HepG2 (cell line): ENCODE measurements at regions not wholly inside any gene's neighbourhood (a gene's known extent, or its start where the extent isn't known, plus 50 kb on each side); places are given as distances from the start of the nearest gene placed in this dataset.

Experiments used
- ATAC-seq: fragments of 200-7000 bp; cut with Tn5 transposase; 3 replicates; pipeline ENCODE4 v1.9.1; 2020; ENCODE audit warnings: mild to moderate bottlenecking, moderate library complexity
- BruUV-seq: library from RNA; stranded (reverse); fragments of 400-500 nt; replicated peaks from 2 replicates; lab custom pipeline; 2021; lab: Mats Ljungman, UMichigan
- CTCF ChIA-PET: fragments of 300-600 bp; formaldehyde crosslinking; extraction: SDS; loops from one replicate; lab custom pipeline; 2021; ENCODE audit warnings: low total read pairs, inconsistent platforms, low intra/inter-chr PET ratio; lab: Yijun Ruan, JAX
- POLR2A ChIA-PET: fragments of 350-600 bp; sonication (Branson Sonifier 250); formaldehyde crosslinking; loops from one replicate; lab custom pipeline; 2020; ENCODE audit warnings: antibody characterized with exemption, inconsistent platforms; lab: Yijun Ruan, JAX
- DNase-seq: peaks from one replicate; pipeline ENCODE4 v3.0.0-alpha.2; 2015; ENCODE audit warnings: low spot score
- FAIRE-seq: peaks from 3 replicates; lab custom pipeline; 2011; peaks lifted over from hg19 to GRCh38; lab: Jason Lieb, UNC
- H2AFZ ChIP-seq: one replicate; pipeline ENCODE4 v1.6.1; 2011; ENCODE audit warnings: low read length, inconsistent platforms
- H3K27ac ChIP-seq: fragments of 300-600 bp; 3 replicates; pipeline ENCODE4 v1.8.0; 2011; ENCODE audit warnings: mixed run types, mild to moderate bottlenecking, mixed read lengths, low read length, inconsistent platforms; ENCODE audit not compliant: insufficient read depth; ENCODE audit errors: extremely low read length
- H3K27me3 ChIP-seq, 2 experiments: fragments of 200-600 bp in 1 of 2; 2 replicates in 1 of 2; 3 replicates in 1 of 2; pipeline versions ENCODE4 v1.6.0 to v1.8.0; 2011; ENCODE audit warnings: low read length in 2 of 2, mild to moderate bottlenecking in 2 of 2, moderate library complexity in 2 of 2, inconsistent platforms in 1 of 2; ENCODE audit not compliant: insufficient read depth in 2 of 2, control insufficient read depth in 1 of 2
- H3K36me3 ChIP-seq, 2 experiments: fragments of 200-600 bp in 1 of 2; replicated peaks in 1 of 2; 2 replicates in 1 of 2; 3 replicates in 1 of 2; pipeline versions ENCODE4 v1.5.1 to v1.8.0; 2011; ENCODE audit warnings: low read length in 2 of 2, inconsistent platforms in 1 of 2; ENCODE audit not compliant: insufficient read depth in 2 of 2, control insufficient read depth in 1 of 2
- H3K4me1 ChIP-seq: 2 replicates; pipeline ENCODE4 v1.5.1; 2012; ENCODE audit warnings: low read length, inconsistent platforms; ENCODE audit not compliant: insufficient read depth
- H3K4me2 ChIP-seq: 2 replicates; pipeline ENCODE4 v1.6.0; 2011; ENCODE audit warnings: low read depth, low read length, inconsistent platforms
- H3K4me3 ChIP-seq, 3 experiments: fragments of 200-600 bp in 1 of 3; sonication (generic), shearing (Covaris generic) in 1 of 3; replicated peaks in 1 of 3; 2 replicates each; pipeline ENCODE4 v1.5.1; 2011 to 2016; ENCODE audit warnings: low read length in 3 of 3, inconsistent platforms in 2 of 3, low read depth in 2 of 3, mild to moderate bottlenecking in 2 of 3, control low read depth in 1 of 3, mixed read lengths in 1 of 3; ENCODE audit not compliant: insufficient read depth in 1 of 3
- H3K79me2 ChIP-seq: one replicate; pipeline ENCODE4 v1.6.1; 2011; ENCODE audit warnings: low read length, inconsistent platforms; ENCODE audit not compliant: insufficient read depth
- H3K9ac ChIP-seq: 2 replicates; pipeline ENCODE4 v1.6.0; 2011; ENCODE audit warnings: mild to moderate bottlenecking, low read depth, low read length, inconsistent platforms; ENCODE audit not compliant: insufficient read depth
- H3K9me3 ChIP-seq: 2 replicates; pipeline ENCODE4 v1.5.1; 2012; ENCODE audit warnings: mild to moderate bottlenecking, low read length
- H4K20me1 ChIP-seq: 2 replicates; pipeline ENCODE4 v1.6.0; 2011; ENCODE audit warnings: inconsistent platforms, mild to moderate bottlenecking, low read length, moderate library complexity; ENCODE audit not compliant: insufficient read depth
- CEBPB ChIP-seq: IDR thresholded peaks from 2 replicates; pipeline ENCODE4 v1.6.1; 2011; ENCODE audit warnings: low read depth, low read length, improper control_type of control experiment, borderline replicate concordance
- CEBPG ChIP-seq: IDR thresholded peaks from 2 replicates; pipeline ENCODE4 v1.6.1; 2016
- FOXO4 ChIP-seq: sonication (generic); formaldehyde crosslinking; conservative IDR thresholded peaks from 2 replicates; pipeline ENCODE4 v1.8.1; 2023; ENCODE audit warnings: missing genetic modification reagents
- SNRNP70 ChIP-seq: fragments of 200-400 bp; formaldehyde crosslinking; IDR thresholded peaks from 2 replicates; pipeline ENCODE4 v1.6.1; 2017; ENCODE audit warnings: mild to moderate bottlenecking, low read depth, low read length, moderate library complexity
- ZBTB4 ChIP-seq: sonication (generic); formaldehyde crosslinking; IDR thresholded peaks from 2 replicates; pipeline ENCODE4 v1.4.0; 2020; ENCODE audit warnings: missing genetic modification reagents, mild to moderate bottlenecking, borderline replicate concordance
- ZBTB42 ChIP-seq: sonication (generic); formaldehyde crosslinking; IDR thresholded peaks from 2 replicates; pipeline ENCODE4 v1.5.0; 2020; ENCODE audit warnings: mild to moderate bottlenecking, missing genetic modification reagents
- in situ Hi-C: cut with HindIII; loops from 2 replicates; pipeline ENCODE4 v1.10.0; 2017; ENCODE audit warnings: low pct_unique_long_range_greater_than_20kb; ENCODE audit not compliant: extremely low pct_ligation_motif_present
- intact Hi-C: fragments of 100-400 bp; cut with micrococcal nuclease; formaldehyde crosslinking; loops from one replicate; pipeline ENCODE4 v1.10.0; 2022; ENCODE audit not compliant: unreplicated experiment

GRCh38 chr3:157588386-157589060 is 85.3 kb upstream of the VEPH1 start:
- Histone ChIP-seq H3K9me3 (no peaks in the 10 kb centered on the region), H3K36me3 (no peaks in the 10 kb centered on the region), H4K20me1 (no peaks in the 10 kb centered on the region), H3K4me3 (no peak overlapping the region), H3K4me1 (no peaks in the 10 kb centered on the region), H3K79me2 (no peaks in the 10 kb centered on the region), H3K4me2 (no peak overlapping the region), H3K27ac (no peak overlapping the region), H2AFZ (no peak overlapping the region), H3K9ac (no peak overlapping the region), H3K27me3 (peaks cover 0 to 2% of the 10 kb centered on the region in 2 experiments; a peak in 1 of 5 replicates)
- intact Hi-C loops, result no loop called here
- DNase-seq (no peak), ATAC-seq (no peak), FAIRE-seq (no peak)
- POLR2A ChIA-PET, result no interaction called here
- BruUV-seq, result no TSS peak
- no peak for TF ChIP-seq SNRNP70
- TF ChIP-seq FOXO4 (CRISPR knock-in tag), result no peak
- TF ChIP-seq ZBTB4 (CRISPR knock-in tag), result no peak
- no peak for TF ChIP-seq CEBPB
- TF ChIP-seq CEBPG (CRISPR knock-in tag), result no peak
- TF ChIP-seq ZBTB42, result no peak
- in situ Hi-C loops, result no loop called here
- CTCF ChIA-PET, result no interaction called here
